PC-3 (cell line): ENCODE measurements at regions not wholly inside any gene's neighbourhood (a gene's known extent, or its start where the extent isn't known, plus 50 kb on each side); places are given as distances from the start of the nearest gene placed in this dataset.

Experiments used
- ATAC-seq: fragments of 200-7000 bp; cut with Tn5 transposase; 2 replicates; pipeline ENCODE4 v1.9.1; 2020; ENCODE audit warnings: mild to moderate bottlenecking, moderate library complexity
- BruUV-seq: library from RNA; stranded (reverse); fragments of 400-500 nt; replicated peaks from 2 replicates; lab custom pipeline; 2021; lab: Mats Ljungman, UMichigan
- CTCF ChIA-PET: fragments of 300-600 bp; sonication (Branson Sonifier 250); formaldehyde crosslinking; loops from one replicate; lab custom pipeline; 2022; ENCODE audit warnings: antibody characterized with exemption; lab: Charles Lee
- POLR2A ChIA-PET: fragments of 300-600 bp; sonication (Branson Sonifier 250); formaldehyde crosslinking; loops from one replicate; lab custom pipeline; 2022; ENCODE audit warnings: antibody characterized with exemption; ENCODE audit not compliant: unreplicated experiment; lab: Charles Lee
- DNase-seq: peaks from one replicate; pipeline ENCODE4 v3.0.0-alpha.2; 2015
- H2AFZ ChIP-seq: fragments of 300-600 bp; sonication (generic); 2 replicates; pipeline ENCODE4 v1.6.0; 2016; ENCODE audit warnings: antibody characterized with exemption, low read length
- H3F3A ChIP-seq: fragments of 300-600 bp; sonication (generic); one replicate; pipeline ENCODE4 v1.6.0; 2017; ENCODE audit warnings: antibody characterized with exemption, low read length, control low read depth, mild to moderate bottlenecking; ENCODE audit not compliant: unreplicated experiment
- H3K27ac ChIP-seq: fragments of 300-600 bp; sonication (generic); 2 replicates; pipeline ENCODE4 v1.5.1; 2016; ENCODE audit warnings: mild to moderate bottlenecking, low read length
- H3K27me3 ChIP-seq: fragments of 300-600 bp; sonication (generic); 2 replicates; pipeline ENCODE4 v1.6.1; 2016; ENCODE audit warnings: low read length, mixed read lengths
- H3K36me3 ChIP-seq: fragments of 300-600 bp; sonication (generic); 2 replicates; pipeline ENCODE4 v1.6.1; 2016; ENCODE audit warnings: low read depth, mixed run types, low read length, mixed read lengths
- H3K4me1 ChIP-seq: fragments of 300-600 bp; sonication (generic); 2 replicates; pipeline ENCODE4 v1.5.1; 2016; ENCODE audit warnings: low read length; ENCODE audit not compliant: insufficient read depth
- H3K4me2 ChIP-seq: fragments of 300-600 bp; sonication (generic); 2 replicates; pipeline ENCODE4 v1.6.0; 2016; ENCODE audit warnings: low read length
- H3K4me3 ChIP-seq: fragments of 300-600 bp; sonication (generic); 2 replicates; pipeline ENCODE4 v1.5.1; 2016; ENCODE audit warnings: mild to moderate bottlenecking, low read length, mixed read lengths
- H3K79me2 ChIP-seq: fragments of 300-600 bp; sonication (generic); 2 replicates; pipeline ENCODE4 v1.6.1; 2017; ENCODE audit warnings: low read length, mixed read lengths
- H3K9ac ChIP-seq: fragments of 300-600 bp; sonication (generic); 2 replicates; pipeline ENCODE4 v1.6.0; 2016; ENCODE audit warnings: mild to moderate bottlenecking, low read length
- H3K9me2 ChIP-seq: fragments of 300-600 bp; sonication (generic); replicated peaks from 2 replicates; pipeline ENCODE4 v1.6.1; 2016; ENCODE audit warnings: mixed run types, low read length, mixed read lengths
- H3K9me3 ChIP-seq: fragments of 300-600 bp; sonication (generic); 2 replicates; pipeline ENCODE4 v1.6.1; 2016; ENCODE audit warnings: low read length, mixed read lengths
- H4K20me1 ChIP-seq: fragments of 300-600 bp; sonication (generic); 2 replicates; pipeline ENCODE4 v1.6.1; 2016; ENCODE audit warnings: low read length, mixed read lengths
- CTCF ChIP-seq: fragments of 300-600 bp; sonication (generic); conservative IDR thresholded peaks from 2 replicates; pipeline ENCODE4 v1.5.1; 2017; ENCODE audit warnings: antibody characterized with exemption, low read depth, mild to moderate bottlenecking, low read length
- EZH2 ChIP-seq: fragments of 300-600 bp; sonication (generic); IDR thresholded peaks from one replicate; pipeline ENCODE4 v1.6.1; 2017; ENCODE audit warnings: antibody characterized with exemption, mild to moderate bottlenecking, low read length; ENCODE audit not compliant: unreplicated experiment
- EZH2phosphoT487 ChIP-seq: fragments of 300-600 bp; sonication (generic); IDR thresholded peaks from 2 replicates; pipeline ENCODE4 v1.6.1; 2018; ENCODE audit warnings: mild to moderate bottlenecking, antibody characterized with exemption, low read length, borderline replicate concordance
- intact Hi-C: fragments of 100-400 bp; cut with micrococcal nuclease; formaldehyde crosslinking; loops from 2 replicates; pipeline ENCODE4 v1.9.0; 2023

- Histone ChIP-seq H3K79me2 (no peaks in the 10 kb centered on the region), H3K4me2 (no peak overlapping the region), H3F3A (no peaks in the 10 kb centered on the region), H4K20me1 (no peaks in the 10 kb centered on the region), H3K4me3 (no peak overlapping the region), H3K36me3 (no peaks in the 10 kb centered on the region), H3K27ac (no peak overlapping the region), H3K27me3 (no peaks in the 10 kb centered on the region), H3K9me3 (peaks cover 13% of the 10 kb centered on the region; the same call in 1 of the 2 replicates), H3K9ac (no peak overlapping the region), H3K9me2 (no peaks in the 10 kb centered on the region), H2AFZ (no peak overlapping the region), H3K4me1 (no peaks in the 10 kb centered on the region)
- TF ChIP-seq CTCF: no peak
- TF ChIP-seq EZH2: no peak
- no peak for TF ChIP-seq EZH2phosphoT487
- ChIA-PET POLR2A (no interaction called here), CTCF (no interaction called here)
- intact Hi-C loops: no loop called here
- ATAC-seq (no peak), DNase-seq (no peak)
- BruUV-seq: no TSS peak
These were observed 493.5 kb downstream of the IRX1 start for GRCh38 chr5:4089087-4089486.

- Histone ChIP-seq H3K27me3 (no peaks in the 10 kb centered on the region), H4K20me1 (no peaks in the 10 kb centered on the region), H3K9me3 (peaks cover 16% of the 10 kb centered on the region; the same call in 1 of the 2 replicates), H3K9ac (no peak overlapping the region), H3K9me2 (no peaks in the 10 kb centered on the region), H3K79me2 (no peaks in the 10 kb centered on the region), H3K4me2 (no peak overlapping the region), H2AFZ (no peak overlapping the region), H3K36me3 (no peaks in the 10 kb centered on the region), H3K27ac (no peak overlapping the region), H3F3A (no peaks in the 10 kb centered on the region), H3K4me3 (no peak overlapping the region), H3K4me1 (no peaks in the 10 kb centered on the region)
- no TSS peak for BruUV-seq
- ChIA-PET POLR2A (no interaction called here), CTCF (no interaction called here)
- no peak for TF ChIP-seq EZH2phosphoT487
- no peak for TF ChIP-seq EZH2
- TF ChIP-seq CTCF: no peak
- ATAC-seq (no peak), DNase-seq (no peak)
- intact Hi-C loops: no loop called here
These were observed 497.6 kb downstream of the IRX1 start for GRCh38 chr5:4093236-4093635.

- Histone ChIP-seq H3K4me2 (no peak overlapping the region), H3K9ac (no peak overlapping the region), H3K79me2 (no peaks in the 10 kb centered on the region), H3K36me3 (no peaks in the 10 kb centered on the region), H3F3A (no peaks in the 10 kb centered on the region), H2AFZ (no peak overlapping the region), H3K4me1 (no peaks in the 10 kb centered on the region), H3K27me3 (no peaks in the 10 kb centered on the region), H3K27ac (no peak overlapping the region), H3K9me3 (peaks cover 9% of the 10 kb centered on the region; the same call in 1 of the 2 replicates), H3K4me3 (no peak overlapping the region), H4K20me1 (no peaks in the 10 kb centered on the region), H3K9me2 (no peaks in the 10 kb centered on the region)
- TF ChIP-seq EZH2phosphoT487 (no peak), EZH2 (no peak), CTCF (no peak)
- DNase-seq (no peak), ATAC-seq (no peak)
- intact Hi-C loops: no loop called here
- ChIA-PET POLR2A (no interaction called here), CTCF (no interaction called here)
- BruUV-seq: no TSS peak
These were observed 498.3 kb downstream of the IRX1 start for GRCh38 chr5:4093970-4094369.
